HepG2 (cell line): ENCODE measurements at regions not wholly inside any gene's neighbourhood (a gene's known extent, or its start where the extent isn't known, plus 50 kb on each side); places are given as distances from the start of the nearest gene placed in this dataset.
A peak's percentile ranks its signal among the peaks of the same experiment; 100 is the strongest.

Experiments used
- ATAC-seq: fragments of 200-7000 bp; cut with Tn5 transposase; 3 replicates; pipeline ENCODE4 v1.9.1; 2020; ENCODE audit warnings: mild to moderate bottlenecking, moderate library complexity
- BruUV-seq: library from RNA; stranded (reverse); fragments of 400-500 nt; replicated peaks from 2 replicates; lab custom pipeline; 2021; lab: Mats Ljungman, UMichigan
- CTCF ChIA-PET: fragments of 300-600 bp; formaldehyde crosslinking; extraction: SDS; loops from one replicate; lab custom pipeline; 2021; ENCODE audit warnings: low total read pairs, inconsistent platforms, low intra/inter-chr PET ratio; lab: Yijun Ruan, JAX
- POLR2A ChIA-PET: fragments of 350-600 bp; sonication (Branson Sonifier 250); formaldehyde crosslinking; loops from one replicate; lab custom pipeline; 2020; ENCODE audit warnings: antibody characterized with exemption, inconsistent platforms; lab: Yijun Ruan, JAX
- DNase-seq: peaks from one replicate; pipeline ENCODE4 v3.0.0-alpha.2; 2015; ENCODE audit warnings: low spot score
- FAIRE-seq: peaks from 3 replicates; lab custom pipeline; 2011; peaks lifted over from hg19 to GRCh38; lab: Jason Lieb, UNC
- H2AFZ ChIP-seq: one replicate; pipeline ENCODE4 v1.6.1; 2011; ENCODE audit warnings: low read length, inconsistent platforms
- H3K27ac ChIP-seq: fragments of 300-600 bp; 3 replicates; pipeline ENCODE4 v1.8.0; 2011; ENCODE audit warnings: mixed run types, mild to moderate bottlenecking, mixed read lengths, low read length, inconsistent platforms; ENCODE audit not compliant: insufficient read depth; ENCODE audit errors: extremely low read length
- H3K27me3 ChIP-seq, 2 experiments: fragments of 200-600 bp in 1 of 2; 2 replicates in 1 of 2; 3 replicates in 1 of 2; pipeline versions ENCODE4 v1.6.0 to v1.8.0; 2011; ENCODE audit warnings: low read length in 2 of 2, mild to moderate bottlenecking in 2 of 2, moderate library complexity in 2 of 2, inconsistent platforms in 1 of 2; ENCODE audit not compliant: insufficient read depth in 2 of 2, control insufficient read depth in 1 of 2
- H3K36me3 ChIP-seq, 2 experiments: fragments of 200-600 bp in 1 of 2; replicated peaks in 1 of 2; 2 replicates in 1 of 2; 3 replicates in 1 of 2; pipeline versions ENCODE4 v1.5.1 to v1.8.0; 2011; ENCODE audit warnings: low read length in 2 of 2, inconsistent platforms in 1 of 2; ENCODE audit not compliant: insufficient read depth in 2 of 2, control insufficient read depth in 1 of 2
- H3K4me1 ChIP-seq: 2 replicates; pipeline ENCODE4 v1.5.1; 2012; ENCODE audit warnings: low read length, inconsistent platforms; ENCODE audit not compliant: insufficient read depth
- H3K4me2 ChIP-seq: 2 replicates; pipeline ENCODE4 v1.6.0; 2011; ENCODE audit warnings: low read depth, low read length, inconsistent platforms
- H3K4me3 ChIP-seq, 3 experiments: fragments of 200-600 bp in 1 of 3; sonication (generic), shearing (Covaris generic) in 1 of 3; replicated peaks in 1 of 3; 2 replicates each; pipeline ENCODE4 v1.5.1; 2011 to 2016; ENCODE audit warnings: low read length in 3 of 3, inconsistent platforms in 2 of 3, low read depth in 2 of 3, mild to moderate bottlenecking in 2 of 3, control low read depth in 1 of 3, mixed read lengths in 1 of 3; ENCODE audit not compliant: insufficient read depth in 1 of 3
- H3K79me2 ChIP-seq: one replicate; pipeline ENCODE4 v1.6.1; 2011; ENCODE audit warnings: low read length, inconsistent platforms; ENCODE audit not compliant: insufficient read depth
- H3K9ac ChIP-seq: 2 replicates; pipeline ENCODE4 v1.6.0; 2011; ENCODE audit warnings: mild to moderate bottlenecking, low read depth, low read length, inconsistent platforms; ENCODE audit not compliant: insufficient read depth
- H3K9me3 ChIP-seq: 2 replicates; pipeline ENCODE4 v1.5.1; 2012; ENCODE audit warnings: mild to moderate bottlenecking, low read length
- H4K20me1 ChIP-seq: 2 replicates; pipeline ENCODE4 v1.6.0; 2011; ENCODE audit warnings: inconsistent platforms, mild to moderate bottlenecking, low read length, moderate library complexity; ENCODE audit not compliant: insufficient read depth
- GFI1 ChIP-seq: sonication (generic); formaldehyde crosslinking; IDR thresholded peaks from 2 replicates; pipeline ENCODE4 v1.5.0; 2020; ENCODE audit warnings: missing genetic modification reagents, mild to moderate bottlenecking, borderline replicate concordance
- MEIS2 ChIP-seq: sonication (generic); formaldehyde crosslinking; IDR thresholded peaks from 2 replicates; pipeline ENCODE4 v1.9.0; 2021; ENCODE audit warnings: mild to moderate bottlenecking, missing genetic modification reagents
- MIER2 ChIP-seq: IDR thresholded peaks from 2 replicates; pipeline ENCODE4 v1.6.1; 2016; ENCODE audit warnings: missing biosample characterization, missing genetic modification reagents
- RCOR2 ChIP-seq: IDR thresholded peaks from 2 replicates; pipeline ENCODE4 v1.6.1; 2016; ENCODE audit warnings: missing biosample characterization, missing genetic modification reagents
- TCF12 ChIP-seq, 2 experiments: fragments of 450-650 bp in 1 of 2; sonication (generic) in 1 of 2; formaldehyde crosslinking in 1 of 2; IDR thresholded peaks; 2 replicates each; pipeline versions ENCODE4 v1.6.1 to v1.8.0; 2017 to 2022; ENCODE audit warnings: antibody characterized with exemption in 1 of 2, mild to moderate bottlenecking in 1 of 2, missing genetic modification reagents in 1 of 2, moderate library complexity in 1 of 2
- ZNF17 ChIP-seq: sonication (generic); formaldehyde crosslinking; IDR thresholded peaks from 2 replicates; pipeline ENCODE4 v1.5.0; 2020; ENCODE audit warnings: mild to moderate bottlenecking, missing genetic modification reagents
- ZNF20 ChIP-seq: sonication (generic); formaldehyde crosslinking; IDR thresholded peaks from 2 replicates; pipeline ENCODE4 v1.4.0; 2020; ENCODE audit warnings: mild to moderate bottlenecking, moderate library complexity, missing genetic modification reagents
- WGBS: methylation state at CpG from one replicate; pipeline ENCODE4 v1.1.6; 2017; ENCODE audit warnings: low lambda C conversion rate; 5-methylcytosine and 5-hydroxymethylcytosine counted together
- in situ Hi-C: cut with HindIII; loops from 2 replicates; pipeline ENCODE4 v1.10.0; 2017; ENCODE audit warnings: low pct_unique_long_range_greater_than_20kb; ENCODE audit not compliant: extremely low pct_ligation_motif_present
- intact Hi-C: fragments of 100-400 bp; cut with micrococcal nuclease; formaldehyde crosslinking; loops from one replicate; pipeline ENCODE4 v1.10.0; 2022; ENCODE audit not compliant: unreplicated experiment
- TF ChIP-seq, protein P1 (sequence below): fragments of 450-650 bp; IDR thresholded peaks from 2 replicates; pipeline ENCODE4 v1.6.1; 2016
- TF ChIP-seq, protein P2 (sequence below): sonication (generic); formaldehyde crosslinking; IDR thresholded peaks from 2 replicates; pipeline ENCODE4 v1.4.0; 2020; ENCODE audit warnings: missing genetic modification reagents
- TF ChIP-seq, protein P3 (sequence below): sonication (generic); formaldehyde crosslinking; IDR thresholded peaks from 2 replicates; pipeline ENCODE4 v1.4.0; 2020; ENCODE audit warnings: missing genetic modification reagents
- TF ChIP-seq, protein P4 (sequence below): sonication (generic); formaldehyde crosslinking; IDR thresholded peaks from 2 replicates; pipeline ENCODE4 v1.8.1; 2023; ENCODE audit warnings: mild to moderate bottlenecking, inconsistent platforms, moderate library complexity, missing genetic modification reagents, borderline replicate concordance

DNA sequence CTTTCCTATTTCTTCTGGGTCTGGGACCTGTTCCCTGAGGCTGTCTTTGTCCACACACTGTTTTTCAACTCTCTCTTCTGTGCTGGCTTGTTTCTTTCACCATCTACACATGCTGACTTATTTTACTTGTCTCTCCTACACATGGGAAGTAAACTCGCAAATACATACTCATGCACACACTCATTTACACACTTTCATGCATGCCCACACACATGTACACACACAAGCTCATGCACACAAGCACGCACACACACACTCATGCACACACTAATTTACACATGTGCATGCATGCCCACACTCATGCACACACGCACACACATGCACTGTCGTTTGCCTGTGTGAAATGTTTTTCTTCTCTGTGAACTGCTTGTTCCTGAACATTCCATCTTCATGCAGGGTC, 169.0 kb downstream of the IRX2 start:
- intact Hi-C loops (no loop called here), in situ Hi-C loops (no loop called here)
- no peak overlapping the region for H3K27ac ChIP-seq
- H3K9ac ChIP-seq = no peak overlapping the region
- ChIA-PET POLR2A (no interaction called here), CTCF (no interaction called here)
- H2AFZ ChIP-seq = no peak overlapping the region
- no peak overlapping the region for H3K4me2 ChIP-seq
- H3K79me2 ChIP-seq = no peaks in the 10 kb centered on the region
- BruUV-seq = no TSS peak
- H3K4me3 ChIP-seq = no peak overlapping the region
- no peak for DNase-seq
- no peaks in the 10 kb centered on the region for H3K36me3 ChIP-seq
- TF ChIP-seq, protein P1, sequence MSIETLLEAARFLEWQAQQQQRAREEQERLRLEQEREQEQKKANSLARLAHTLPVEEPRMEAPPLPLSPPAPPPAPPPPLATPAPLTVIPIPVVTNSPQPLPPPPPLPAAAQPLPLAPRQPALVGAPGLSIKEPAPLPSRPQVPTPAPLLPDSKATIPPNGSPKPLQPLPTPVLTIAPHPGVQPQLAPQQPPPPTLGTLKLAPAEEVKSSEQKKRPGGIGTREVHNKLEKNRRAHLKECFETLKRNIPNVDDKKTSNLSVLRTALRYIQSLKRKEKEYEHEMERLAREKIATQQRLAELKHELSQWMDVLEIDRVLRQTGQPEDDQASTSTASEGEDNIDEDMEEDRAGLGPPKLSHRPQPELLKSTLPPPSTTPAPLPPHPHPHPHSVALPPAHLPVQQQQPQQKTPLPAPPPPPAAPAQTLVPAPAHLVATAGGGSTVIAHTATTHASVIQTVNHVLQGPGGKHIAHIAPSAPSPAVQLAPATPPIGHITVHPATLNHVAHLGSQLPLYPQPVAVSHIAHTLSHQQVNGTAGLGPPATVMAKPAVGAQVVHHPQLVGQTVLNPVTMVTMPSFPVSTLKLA = peak; percentile 52
- TF ChIP-seq ZNF17 = no peak
- no peak for TF ChIP-seq TCF12 (IDR thresholded peaks at IDR 0.05)
- no peak for TF ChIP-seq TCF12 (CRISPR knock-in tag; IDR thresholded peaks at IDR 0.05)
- 20% methylated on average over 4 of the region's 4 CpGs for WGBS
- H4K20me1 ChIP-seq = no peaks in the 10 kb centered on the region
- H3K27me3 ChIP-seq = peaks cover 0 to 5% of the 10 kb centered on the region in 2 experiments; a peak in 1 of 5 replicates
- no peaks in the 10 kb centered on the region for H3K4me1 ChIP-seq
- no peak for FAIRE-seq
- peaks cover 23% of the 10 kb centered on the region for H3K9me3 ChIP-seq
- no peak for ATAC-seq

DNA sequence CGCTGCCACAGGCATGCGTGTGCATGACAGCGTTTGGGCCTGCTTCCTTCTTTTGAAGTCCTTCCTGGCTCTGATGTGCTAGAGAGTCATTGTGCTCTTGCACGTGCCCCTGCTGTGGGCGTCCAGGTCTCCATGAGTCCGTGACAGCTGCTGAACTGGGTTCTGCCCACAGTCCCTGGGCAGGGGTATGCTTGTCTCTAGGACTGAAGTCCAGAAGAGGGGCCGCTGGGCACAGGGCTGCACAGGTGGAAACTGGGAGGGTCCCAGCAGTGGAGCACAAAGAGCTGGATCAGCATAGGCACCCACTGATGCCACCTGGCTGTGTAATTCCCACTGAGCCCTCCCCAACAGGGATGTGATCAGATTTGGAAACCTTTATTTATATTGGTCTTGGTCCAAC, 169.4 kb downstream of the IRX2 start:
- H3K9me3 ChIP-seq = peaks cover 23% of the 10 kb centered on the region
- in situ Hi-C loops = no loop called here
- no peak for FAIRE-seq
- TF ChIP-seq, protein P2, sequence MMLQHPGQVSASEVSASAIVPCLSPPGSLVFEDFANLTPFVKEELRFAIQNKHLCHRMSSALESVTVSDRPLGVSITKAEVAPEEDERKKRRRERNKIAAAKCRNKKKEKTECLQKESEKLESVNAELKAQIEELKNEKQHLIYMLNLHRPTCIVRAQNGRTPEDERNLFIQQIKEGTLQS (CRISPR knock-in tag) = no peak
- TF ChIP-seq, protein P3, sequence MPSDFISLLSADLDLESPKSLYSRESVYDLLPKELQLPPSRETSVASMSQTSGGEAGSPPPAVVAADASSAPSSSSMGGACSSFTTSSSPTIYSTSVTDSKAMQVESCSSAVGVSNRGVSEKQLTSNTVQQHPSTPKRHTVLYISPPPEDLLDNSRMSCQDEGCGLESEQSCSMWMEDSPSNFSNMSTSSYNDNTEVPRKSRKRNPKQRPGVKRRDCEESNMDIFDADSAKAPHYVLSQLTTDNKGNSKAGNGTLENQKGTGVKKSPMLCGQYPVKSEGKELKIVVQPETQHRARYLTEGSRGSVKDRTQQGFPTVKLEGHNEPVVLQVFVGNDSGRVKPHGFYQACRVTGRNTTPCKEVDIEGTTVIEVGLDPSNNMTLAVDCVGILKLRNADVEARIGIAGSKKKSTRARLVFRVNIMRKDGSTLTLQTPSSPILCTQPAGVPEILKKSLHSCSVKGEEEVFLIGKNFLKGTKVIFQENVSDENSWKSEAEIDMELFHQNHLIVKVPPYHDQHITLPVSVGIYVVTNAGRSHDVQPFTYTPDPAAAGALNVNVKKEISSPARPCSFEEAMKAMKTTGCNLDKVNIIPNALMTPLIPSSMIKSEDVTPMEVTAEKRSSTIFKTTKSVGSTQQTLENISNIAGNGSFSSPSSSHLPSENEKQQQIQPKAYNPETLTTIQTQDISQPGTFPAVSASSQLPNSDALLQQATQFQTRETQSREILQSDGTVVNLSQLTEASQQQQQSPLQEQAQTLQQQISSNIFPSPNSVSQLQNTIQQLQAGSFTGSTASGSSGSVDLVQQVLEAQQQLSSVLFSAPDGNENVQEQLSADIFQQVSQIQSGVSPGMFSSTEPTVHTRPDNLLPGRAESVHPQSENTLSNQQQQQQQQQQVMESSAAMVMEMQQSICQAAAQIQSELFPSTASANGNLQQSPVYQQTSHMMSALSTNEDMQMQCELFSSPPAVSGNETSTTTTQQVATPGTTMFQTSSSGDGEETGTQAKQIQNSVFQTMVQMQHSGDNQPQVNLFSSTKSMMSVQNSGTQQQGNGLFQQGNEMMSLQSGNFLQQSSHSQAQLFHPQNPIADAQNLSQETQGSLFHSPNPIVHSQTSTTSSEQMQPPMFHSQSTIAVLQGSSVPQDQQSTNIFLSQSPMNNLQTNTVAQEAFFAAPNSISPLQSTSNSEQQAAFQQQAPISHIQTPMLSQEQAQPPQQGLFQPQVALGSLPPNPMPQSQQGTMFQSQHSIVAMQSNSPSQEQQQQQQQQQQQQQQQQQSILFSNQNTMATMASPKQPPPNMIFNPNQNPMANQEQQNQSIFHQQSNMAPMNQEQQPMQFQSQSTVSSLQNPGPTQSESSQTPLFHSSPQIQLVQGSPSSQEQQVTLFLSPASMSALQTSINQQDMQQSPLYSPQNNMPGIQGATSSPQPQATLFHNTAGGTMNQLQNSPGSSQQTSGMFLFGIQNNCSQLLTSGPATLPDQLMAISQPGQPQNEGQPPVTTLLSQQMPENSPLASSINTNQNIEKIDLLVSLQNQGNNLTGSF (CRISPR knock-in tag) = no peak
- no peak for TF ChIP-seq MEIS2 (CRISPR knock-in tag)
- TF ChIP-seq ZNF20 (CRISPR knock-in tag) = no peak
- no peak for TF ChIP-seq RCOR2
- TF ChIP-seq MIER2 (CRISPR knock-in tag) = no peak
- no peak for TF ChIP-seq GFI1 (CRISPR knock-in tag)
- TF ChIP-seq, protein P4, sequence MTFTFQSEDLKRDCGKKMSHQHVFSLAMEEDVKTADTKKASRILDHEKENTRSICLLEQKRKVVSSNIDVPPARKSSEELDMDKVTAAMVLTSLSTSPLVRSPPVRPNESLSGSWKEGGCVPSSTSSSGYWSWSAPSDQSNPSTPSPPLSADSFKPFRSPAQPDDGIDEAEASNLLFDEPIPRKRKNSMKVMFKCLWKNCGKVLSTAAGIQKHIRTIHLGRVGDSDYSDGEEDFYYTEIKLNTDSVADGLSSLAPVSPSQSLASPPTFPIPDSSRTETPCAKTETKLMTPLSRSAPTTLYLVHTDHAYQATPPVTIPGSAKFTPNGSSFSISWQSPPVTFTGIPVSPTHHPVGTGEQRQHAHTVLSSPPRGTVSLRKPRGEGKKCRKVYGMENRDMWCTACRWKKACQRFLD (CRISPR knock-in tag) = no peak

More for the DNA sequence above, 169.4 kb downstream of the IRX2 start:
- H3K9ac ChIP-seq = no peak overlapping the region
- no peaks in the 10 kb centered on the region for H3K4me1 ChIP-seq
- no TSS peak for BruUV-seq
- DNase-seq (no peak), ATAC-seq (no peak)
- H3K4me2 ChIP-seq = no peak overlapping the region
- POLR2A ChIA-PET = no interaction called here
- CTCF ChIA-PET = no interaction called here
- no peak overlapping the region for H3K27ac ChIP-seq
- no peaks in the 10 kb centered on the region for H3K79me2 ChIP-seq
- H2AFZ ChIP-seq = no peak overlapping the region
- intact Hi-C loops = no loop called here
- WGBS = 47% methylated on average over 7 of the region's 7 CpGs
- H4K20me1 ChIP-seq = no peaks in the 10 kb centered on the region
- H3K27me3 ChIP-seq = peaks cover 0 to 7% of the 10 kb centered on the region in 2 experiments; a peak in 1 of 5 replicates
- no peak overlapping the region for H3K4me3 ChIP-seq
- H3K36me3 ChIP-seq = no peaks in the 10 kb centered on the region
